ENCODE measurements at regions not wholly inside any gene's neighbourhood (a gene's known extent, or its start where the extent isn't known, plus 50 kb on each side); places are given as distances from the start of the nearest gene placed in this dataset.

GRCh38 chr20:10771435-10772140 is 97.8 kb upstream of the JAG1 start:
- no peak for DNase-seq (ENCODE audit: low spot score)

GRCh38 chr20:10774357-10774943 is 100.7 kb upstream of the JAG1 start:
- DNase-seq (ENCODE audit: low spot score): no peak

GRCh38 chr20:10777710-10778109 is 103.9 kb upstream of the JAG1 start:
- no peak for DNase-seq (ENCODE audit: low spot score)

GRCh38 chr20:10779911-10780310 is 106.1 kb upstream of the JAG1 start:
- DNase-seq (ENCODE audit: low spot score): no peak

- DNase-seq (ENCODE audit: low spot score): no peak
Observed at GRCh38 chr20:10780901-10781300, 107.1 kb upstream of the JAG1 start.

- DNase-seq (ENCODE audit: low spot score): no peak
Observed at GRCh38 chr20:10781526-10781925, 107.7 kb upstream of the JAG1 start.

GRCh38 chr20:10783707-10784553 is 110.1 kb upstream of the JAG1 start:
- DNase-seq (ENCODE audit: low spot score): no peak

GRCh38 chr20:10784554-10785183 is 110.9 kb upstream of the JAG1 start:
- no peak for DNase-seq (ENCODE audit: low spot score)

- DNase-seq (ENCODE audit: low spot score): no peak
Observed at GRCh38 chr20:10786678-10787077, 112.9 kb upstream of the JAG1 start.

GRCh38 chr20:10788055-10788454 is 114.3 kb upstream of the JAG1 start:
- no peak for DNase-seq (ENCODE audit: low spot score)

- no peak for DNase-seq (ENCODE audit: low spot score)
Observed at GRCh38 chr20:10788877-10789276, 115.1 kb upstream of the JAG1 start.

- DNase-seq (ENCODE audit: low spot score): no peak
Observed at GRCh38 chr20:10789386-10789785, 115.6 kb upstream of the JAG1 start.

- DNase-seq (ENCODE audit: low spot score): no peak
Observed at GRCh38 chr20:10790013-10790412, 116.2 kb upstream of the JAG1 start.

GRCh38 chr20:10792291-10792690 is 118.5 kb upstream of the JAG1 start:
- DNase-seq (ENCODE audit: low spot score): no peak

GRCh38 chr20:10793766-10794165 is 120.0 kb upstream of the JAG1 start:
- no peak for DNase-seq (ENCODE audit: low spot score)

GRCh38 chr20:10794765-10795164 is 121.0 kb upstream of the JAG1 start:
- DNase-seq (ENCODE audit: low spot score): no peak

GRCh38 chr20:10795286-10796026 is 121.7 kb upstream of the JAG1 start:
- no peak for DNase-seq (ENCODE audit: low spot score)

- DNase-seq (ENCODE audit: low spot score): no peak
Observed at GRCh38 chr20:10798811-10799210, 125.0 kb upstream of the JAG1 start.

GRCh38 chr20:10799735-10800134 is 125.9 kb upstream of the JAG1 start:
- DNase-seq (ENCODE audit: low spot score): no peak

GRCh38 chr20:10800288-10800687 is 126.5 kb upstream of the JAG1 start:
- no peak for DNase-seq (ENCODE audit: low spot score)

- no peak for DNase-seq (ENCODE audit: low spot score)
Observed at GRCh38 chr20:10802236-10802635, 128.4 kb upstream of the JAG1 start.

- DNase-seq (ENCODE audit: low spot score): no peak
Observed at GRCh38 chr20:10805764-10806163, 132.0 kb upstream of the JAG1 start.
